ENCODE measurements at regions not wholly inside any gene's neighbourhood (a gene's known extent, or its start where the extent isn't known, plus 50 kb on each side); places are given as distances from the start of the nearest gene placed in this dataset.
"Not testable (repeated sequence)": the region's sequence is repeated elsewhere in the genome, so short reads cannot be mapped to it uniquely, and the experiment has no call there.

DNA sequence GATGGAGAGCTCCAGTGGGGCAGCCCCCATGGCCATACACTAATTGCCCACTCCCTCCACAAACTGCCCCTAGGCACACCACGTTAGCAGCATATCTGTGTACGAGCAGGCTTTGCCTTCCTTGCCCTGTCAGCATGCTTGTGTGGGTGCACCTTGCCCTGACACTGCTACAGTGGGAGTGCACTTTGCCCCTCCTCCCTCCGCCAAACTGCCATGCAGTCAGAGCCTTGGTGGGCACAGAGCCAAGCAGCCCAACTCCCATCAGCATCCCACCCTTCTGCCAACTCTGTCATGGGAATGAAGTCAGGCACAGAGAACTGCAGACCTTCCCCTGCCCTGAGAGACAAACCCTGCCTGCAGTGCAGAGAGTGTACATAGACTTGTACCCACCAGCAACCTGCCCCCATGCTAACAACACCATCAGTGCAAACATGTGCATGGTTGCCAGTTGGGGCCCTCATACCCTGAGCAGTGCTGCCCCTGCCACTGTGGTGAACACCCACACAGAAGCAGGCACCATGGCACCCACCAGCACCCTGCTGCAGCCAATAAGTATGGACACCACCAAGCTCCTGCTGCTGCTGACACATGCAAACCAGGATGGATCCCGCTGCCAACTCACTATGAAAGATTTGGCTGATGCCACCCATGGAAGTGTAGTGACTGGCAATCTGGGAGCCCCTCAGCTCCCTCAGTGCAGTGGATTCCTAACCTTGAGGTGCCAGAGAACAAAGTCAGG lies 1197.7 kb upstream of the CELF2 start:
- no peak for DNase-seq

DNA sequence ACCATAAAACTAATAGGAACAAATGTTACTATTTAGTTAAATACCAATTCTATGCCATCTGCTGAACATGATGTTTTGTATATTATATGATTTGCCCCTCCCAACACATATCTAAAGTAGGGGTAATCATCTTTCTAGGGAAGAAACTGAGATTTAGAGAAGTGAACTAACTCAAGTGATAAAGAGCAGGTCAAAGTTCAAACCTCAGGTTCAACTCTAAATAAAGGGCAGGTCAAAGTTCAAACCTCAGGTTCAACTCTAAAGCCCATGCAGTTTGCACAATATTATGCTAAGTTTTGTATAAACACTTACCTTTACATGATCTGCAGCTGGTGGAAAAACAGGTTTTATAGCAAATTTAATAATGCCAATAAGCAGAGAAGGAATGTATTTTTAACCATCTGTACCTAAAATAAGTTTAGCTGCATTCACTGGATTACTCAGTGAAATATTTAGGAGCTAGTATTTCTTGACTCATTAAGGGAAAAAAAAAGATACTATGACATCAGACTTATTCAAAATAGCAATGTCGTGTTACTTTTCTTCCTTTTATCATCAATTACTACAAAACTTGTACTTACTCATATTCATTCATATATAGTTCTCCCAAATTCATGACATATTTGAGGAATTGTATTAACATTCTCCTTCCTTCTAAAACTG lies 1194.3 kb upstream of the CELF2 start:
- no peak for DNase-seq

DNA sequence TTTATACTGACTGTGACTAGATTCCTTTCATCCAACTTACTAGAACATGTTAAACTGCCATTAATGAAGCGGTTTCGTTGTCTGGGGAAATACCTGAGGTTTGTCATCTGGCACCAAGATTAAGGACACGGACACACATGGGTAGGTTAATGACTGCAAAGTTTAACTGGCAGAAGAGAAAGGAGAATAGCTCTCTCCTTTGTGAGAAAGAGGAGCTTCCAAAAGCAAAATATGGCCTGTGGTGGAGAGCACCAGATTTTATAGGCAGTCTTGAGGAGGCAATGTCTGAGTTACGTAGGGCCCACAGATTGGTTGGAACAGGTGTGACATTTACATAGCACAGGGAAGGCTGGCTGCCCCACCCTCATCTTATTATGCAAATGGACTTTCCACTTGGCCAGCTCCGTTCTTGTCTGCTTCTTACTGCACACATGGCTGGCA lies 1193.0 kb upstream of the CELF2 start:
- DNase-seq: no peak

GRCh38 chr10:9825491-9826018 lies 1192.1 kb upstream of the CELF2 start:
- no peak for DNase-seq

DNA sequence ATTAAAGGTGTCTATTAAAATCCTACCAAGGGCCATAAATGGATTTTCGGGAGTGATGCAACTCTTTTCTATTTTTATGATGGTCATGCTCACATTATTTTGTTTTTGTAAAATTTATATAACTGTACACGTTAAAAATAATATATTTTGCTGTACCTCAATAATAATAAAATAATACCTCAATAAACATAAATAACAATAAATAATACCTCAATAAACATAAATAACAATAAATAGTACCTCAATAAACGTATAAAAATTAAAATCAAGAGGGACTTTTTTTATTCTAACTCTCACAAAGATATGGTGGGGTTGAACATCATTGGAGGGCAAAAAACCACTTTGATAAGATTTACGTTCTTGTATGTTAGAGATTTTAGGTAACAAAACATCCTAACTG lies 1189.6 kb upstream of the CELF2 start:
- DNase-seq: no peak

DNA sequence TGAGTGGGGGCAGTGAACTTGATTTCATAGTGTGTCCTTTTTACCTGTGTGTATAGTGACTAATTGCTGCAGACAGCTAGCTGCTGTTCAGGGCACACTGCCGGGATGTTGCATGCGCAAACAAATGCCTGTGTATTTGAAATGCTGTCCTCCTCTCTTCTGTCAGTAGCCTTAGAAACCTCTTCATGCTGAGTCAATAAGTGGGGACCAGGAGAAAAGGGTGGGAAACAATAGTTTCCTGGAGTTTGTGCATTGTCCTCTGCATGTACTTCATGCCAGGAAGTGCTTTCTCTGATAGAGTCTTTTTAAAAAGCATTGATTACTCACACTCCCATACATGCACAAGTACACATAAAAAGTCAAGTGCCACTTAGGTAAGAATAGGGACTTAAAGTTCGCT lies 1183.7 kb upstream of the CELF2 start:
- no peak for DNase-seq

DNA sequence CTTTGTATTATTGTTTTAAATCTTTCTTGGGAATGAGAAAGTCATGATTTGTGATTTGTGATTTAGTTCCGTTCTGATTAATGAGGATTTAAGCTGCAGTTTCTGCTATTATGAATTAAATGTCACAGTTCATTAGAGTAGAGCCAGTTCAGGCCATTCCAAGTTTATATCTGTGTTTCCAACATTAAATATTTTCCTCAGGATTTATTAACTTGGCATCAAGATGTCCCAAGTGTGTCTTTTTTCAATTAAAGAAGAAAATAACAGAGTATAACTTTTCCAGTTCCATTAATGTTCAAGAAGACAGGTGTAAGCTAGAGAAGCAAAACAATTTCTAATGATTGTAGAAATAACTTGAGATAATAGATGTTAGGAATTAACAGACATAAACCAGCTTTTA lies 1183.2 kb upstream of the CELF2 start:
- DNase-seq: no peak

DNA sequence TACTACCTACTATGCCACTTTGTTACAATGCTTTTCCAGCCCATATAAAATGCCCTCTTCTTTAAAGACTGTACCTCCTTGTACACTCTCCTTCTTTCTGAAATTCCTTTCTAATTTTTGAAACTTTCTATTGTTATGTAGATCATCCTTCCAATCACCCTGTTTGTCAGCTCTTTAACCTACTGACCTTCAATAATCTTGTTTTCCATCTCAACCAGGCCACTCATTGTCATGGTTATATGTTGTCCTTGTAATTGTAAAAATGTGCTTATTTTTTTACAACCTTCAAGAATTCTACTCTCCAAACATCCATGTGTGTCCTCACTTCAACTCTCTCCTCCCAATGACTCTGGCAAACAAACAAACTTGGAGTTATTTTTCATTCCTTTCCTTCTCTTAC lies 1172.6 kb upstream of the CELF2 start:
- no peak for DNase-seq

DNA sequence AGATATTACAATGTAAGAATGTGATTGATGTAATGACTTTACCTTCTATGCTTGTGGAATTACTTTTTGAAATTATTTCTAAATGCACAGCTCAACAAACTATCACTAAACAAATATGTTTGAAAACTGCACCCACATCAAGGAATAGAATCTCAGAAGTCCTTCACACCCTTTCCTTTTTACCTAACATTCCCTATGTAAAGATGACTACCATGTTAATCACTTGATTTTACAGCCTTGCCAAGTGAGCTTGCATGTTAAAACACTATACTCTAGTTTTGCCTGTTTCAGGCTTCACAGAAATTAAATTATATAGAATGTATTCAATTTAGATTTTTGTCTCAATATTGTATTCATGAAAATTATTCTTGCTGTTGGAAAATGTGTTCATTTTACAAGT lies 1169.4 kb upstream of the CELF2 start:
- no peak for DNase-seq

- no peak for DNase-seq
Measured at GRCh38 chr10:9848981-9849380, 1168.7 kb upstream of the CELF2 start.

- no peak for DNase-seq
Measured at GRCh38 chr10:9850415-9850814, 1167.3 kb upstream of the CELF2 start.

DNA sequence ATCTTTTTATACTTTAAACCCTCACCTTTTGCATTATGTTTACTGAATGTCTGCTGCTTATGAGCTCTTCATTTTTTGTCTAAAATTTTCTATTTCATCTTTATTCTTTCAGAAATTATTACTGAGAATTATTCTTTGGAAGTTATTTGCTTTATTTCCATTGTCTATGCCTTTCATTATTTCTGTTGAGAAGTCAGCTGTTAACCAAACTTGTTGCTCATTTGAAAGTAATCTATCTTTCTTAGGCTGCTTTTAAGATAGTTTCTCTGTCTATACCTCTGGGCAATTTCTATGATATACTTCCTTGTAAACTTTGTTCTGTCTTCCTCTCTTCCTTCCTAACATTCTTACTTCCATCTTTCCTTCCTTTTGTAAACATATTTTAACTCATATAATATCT lies 1165.9 kb upstream of the CELF2 start:
- DNase-seq: no peak

- DNase-seq: no peak
Measured at GRCh38 chr10:9853405-9854355, 1164.0 kb upstream of the CELF2 start.

DNA sequence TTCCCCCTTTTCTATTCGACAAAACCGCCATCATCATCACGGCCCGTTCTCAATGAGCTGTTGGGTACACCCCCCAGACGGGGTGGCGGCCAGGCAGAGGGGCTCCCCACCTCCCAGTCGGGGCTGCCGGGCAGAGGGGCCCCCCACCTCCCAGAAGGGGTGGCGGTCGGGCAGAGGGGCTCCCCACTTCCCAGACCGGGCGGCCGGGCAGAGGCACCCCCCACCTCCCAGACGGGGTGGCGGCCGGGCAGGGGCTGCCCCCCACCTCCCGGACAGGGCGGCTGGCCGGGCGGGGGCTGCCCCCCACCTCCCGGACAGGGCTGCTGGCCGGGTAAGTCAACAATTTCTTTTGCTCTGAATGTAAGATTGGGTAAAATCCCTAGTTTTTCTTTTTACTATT lies 1162.2 kb upstream of the CELF2 start:
- not testable (repeated sequence) for DNase-seq

GRCh38 chr10:9858816-9859215 lies 1158.9 kb upstream of the CELF2 start:
- DNase-seq: no peak

GRCh38 chr10:9860045-9860444 lies 1157.6 kb upstream of the CELF2 start:
- no peak for DNase-seq

GRCh38 chr10:9863559-9864121 lies 1154.0 kb upstream of the CELF2 start:
- DNase-seq: no peak

DNA sequence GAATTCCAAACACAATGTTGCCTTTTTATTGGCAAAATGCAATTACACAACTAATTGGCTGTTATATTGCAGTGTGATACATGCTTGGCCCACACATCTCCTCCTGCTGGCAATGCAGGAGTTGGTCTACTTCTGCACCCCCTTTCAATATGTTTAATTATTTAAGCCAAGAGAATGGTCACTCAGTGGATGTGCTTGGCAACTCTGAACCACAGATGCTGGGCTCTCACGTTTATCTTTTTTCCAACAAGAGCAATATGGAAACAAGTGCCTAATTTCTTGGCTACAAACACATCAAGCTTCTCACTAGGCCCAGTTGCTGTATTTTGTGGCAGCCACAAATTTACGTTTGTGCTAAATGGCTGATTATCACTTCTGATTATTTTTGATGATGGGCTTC lies 1149.2 kb upstream of the CELF2 start:
- DNase-seq: no peak

DNA sequence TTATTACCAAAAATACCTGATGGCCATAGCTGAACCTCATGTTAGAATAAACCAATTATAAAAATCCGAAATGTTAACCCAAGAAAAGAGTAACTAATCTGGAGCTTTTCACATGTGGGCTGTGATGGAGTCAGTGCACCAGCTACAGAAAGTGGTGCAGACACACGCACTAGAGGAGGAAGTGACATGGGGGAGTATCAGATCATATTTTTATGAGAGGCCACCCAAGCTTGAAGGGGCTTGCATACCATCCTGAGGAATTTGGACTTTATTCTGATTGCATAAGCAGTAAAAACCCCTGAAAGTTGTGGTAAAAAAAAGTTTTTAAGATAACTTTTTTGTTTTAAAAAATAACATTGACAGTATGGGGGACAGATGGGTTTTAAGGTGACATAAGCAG lies 1148.5 kb upstream of the CELF2 start:
- no peak for DNase-seq

GRCh38 chr10:9869606-9870176 lies 1148.0 kb upstream of the CELF2 start:
- DNase-seq: no peak

- DNase-seq: no peak
Measured at GRCh38 chr10:9875353-9875752, 1142.3 kb upstream of the CELF2 start.

- no peak for DNase-seq
Measured at GRCh38 chr10:9877978-9878377, 1139.7 kb upstream of the CELF2 start.

GRCh38 chr10:9878383-9878782 lies 1139.3 kb upstream of the CELF2 start:
- DNase-seq: no peak

Data from T-helper 2 cell (primary cell).